Right lobe of liver (tissue), 6 donors: ENCODE measurements at regions not wholly inside any gene's neighbourhood (a gene's known extent, or its start where the extent isn't known, plus 50 kb on each side); places are given as distances from the start of the nearest gene placed in this dataset.

Source experiments
- ATAC-seq, 4 donors: fragments of 200-7000 bp; cut with Tn5 transposase; one replicate each; pipeline ENCODE4 v1.9.1; 2020; ENCODE audit warnings: mild to moderate bottlenecking in 4 of 4, moderate library complexity in 4 of 4
- DNase-seq, 3 donors: peaks; one replicate each; pipeline ENCODE4 v3.0.0-alpha.2; 2020
- H3K27ac ChIP-seq, 3 donors: fragments of 200-600 bp; one replicate each; pipeline ENCODE4 v1.8.0; 2022
- H3K27me3 ChIP-seq, 2 donors: fragments of 200-600 bp; one replicate each; pipeline ENCODE4 v1.8.0; 2022
- H3K36me3 ChIP-seq, 4 donors: fragments of 200-600 bp; sonication (generic) in 1 of 4; one replicate each; pipeline versions ENCODE4 v1.5.1 to v1.8.0; 2017 to 2022; ENCODE audit warnings: control low read depth in 1 of 4
- H3K4me1 ChIP-seq, 4 donors: fragments of 200-600 bp; sonication (generic) in 1 of 4; one replicate each; pipeline versions ENCODE4 v1.5.1 to v1.8.0; 2017 to 2022; ENCODE audit warnings: control low read depth in 1 of 4
- H3K4me3 ChIP-seq, 3 donors: fragments of 200-600 bp; one replicate each; pipeline ENCODE4 v1.8.0; 2022
- H3K9me3 ChIP-seq, 4 donors: fragments of 200-600 bp; sonication (generic) in 1 of 4; one replicate each; pipeline versions ENCODE4 v1.5.1 to v1.8.0; 2017 to 2022; ENCODE audit warnings: control low read depth in 1 of 4
- CTCF ChIP-seq, 4 donors: fragments of 200-600 bp in 3 of 4; fragments of 450-650 bp in 1 of 4; IDR thresholded peaks; one replicate each; pipeline versions ENCODE4 v1.5.1 to v1.8.0; 2016 to 2022; ENCODE audit warnings: antibody characterized with exemption in 4 of 4, mild to moderate bottlenecking in 2 of 4
- POLR2A ChIP-seq: fragments of 450-650 bp; IDR thresholded peaks from one replicate; pipeline ENCODE4 v1.6.1; 2017; ENCODE audit warnings: antibody characterized with exemption, mild to moderate bottlenecking
- WGBS: methylation state at CpG from one replicate; pipeline ENCODE4 v1.1.6; 2018; ENCODE audit warnings: low coverage, low lambda C conversion rate; ENCODE audit not compliant: insufficient coverage; ENCODE audit errors: missing lambda C conversion rate; 5-methylcytosine and 5-hydroxymethylcytosine counted together
- intact Hi-C, 2 donors: fragments of 100-400 bp; cut with DNase I; formaldehyde crosslinking; loops; one replicate each; pipeline versions ENCODE4 v1.11.2 to v1.14.1; 2022
- donor health status: DM: no; HTN: yes; CAD: no.
- donor health status: DM: no; HTN: no; CAD: no.
- donor health status: DM: no; HTN: no; CAD: no.
- donor health status: DM: no; HTN: yes; CAD: no.
- donor health status: DM: no; HTN: yes; CAD: no.

GRCh38 chr5:52502460-52502999, 285.2 kb upstream of the ITGA1 start:
- ATAC-seq (no peak), DNase-seq (no peak)
- Histone ChIP-seq H3K36me3 (no peaks in the 10 kb centered on the region), H3K4me3 (no peak overlapping the region), H3K9me3 (no peaks in the 10 kb centered on the region), H3K4me1 (no peaks in the 10 kb centered on the region), H3K27ac (no peak overlapping the region), H3K27me3 (no peaks in the 10 kb centered on the region)
- intact Hi-C loops: no loop called here
- WGBS: 73% methylated on average over 5 of the region's 5 CpGs
- TF ChIP-seq POLR2A: no peak
- TF ChIP-seq CTCF (IDR thresholded peaks at IDR 0.05): no peak

- Histone ChIP-seq H3K4me3 (no peak overlapping the region), H3K9me3 (no peaks in the 10 kb centered on the region), H3K4me1 (no peaks in the 10 kb centered on the region), H3K27ac (no peak overlapping the region), H3K36me3 (no peaks in the 10 kb centered on the region), H3K27me3 (no peaks in the 10 kb centered on the region)
- DNase-seq (no peak), ATAC-seq (no peak)
- TF ChIP-seq POLR2A (no peak), CTCF (IDR thresholded peaks at IDR 0.05) (no peak)
- intact Hi-C loops: no loop called here
- WGBS: 45% methylated on average over 6 of the region's 6 CpGs
Observed at GRCh38 chr5:52504584-52505240, 283.0 kb upstream of the ITGA1 start.

GRCh38 chr5:52517667-52518066, 270.0 kb upstream of the ITGA1 start:
- no peaks in the 10 kb centered on the region for H3K36me3 ChIP-seq
- no peak overlapping the region for H3K4me3 ChIP-seq
- intact Hi-C loops: no loop called here
- no peaks in the 10 kb centered on the region for H3K9me3 ChIP-seq
- no peaks in the 10 kb centered on the region for H3K27me3 ChIP-seq
- no peak for TF ChIP-seq POLR2A
- TF ChIP-seq CTCF (IDR thresholded peaks at IDR 0.05): no peak
- H3K27ac ChIP-seq: no peak overlapping the region
- 77% methylated on average over 11 of the region's 18 CpGs for WGBS
- no peak for ATAC-seq
- H3K4me1 ChIP-seq: no peaks in the 10 kb centered on the region
- DNase-seq: no peak

GRCh38 chr5:52520171-52520570, 267.5 kb upstream of the ITGA1 start:
- DNase-seq (no peak), ATAC-seq (no peak)
- Histone ChIP-seq H3K4me1 (no peaks in the 10 kb centered on the region), H3K27ac (no peak overlapping the region), H3K36me3 (no peaks in the 10 kb centered on the region), H3K9me3 (no peaks in the 10 kb centered on the region), H3K4me3 (no peak overlapping the region), H3K27me3 (no peaks in the 10 kb centered on the region)
- TF ChIP-seq POLR2A (no peak), CTCF (IDR thresholded peaks at IDR 0.05) (no peak)
- intact Hi-C loops: no loop called here
- WGBS: 71% methylated on average over 3 of the region's 3 CpGs
